ENCODE measurements at regions not wholly inside any gene's neighbourhood (a gene's known extent, or its start where the extent isn't known, plus 50 kb on each side); places are given as distances from the start of the nearest gene placed in this dataset.

- DNase-seq: no peak
Observed at GRCh38 chr14:104445086-104445485, 134.5 kb upstream of the C14orf180 start.

- DNase-seq: no peak
Observed at GRCh38 chr14:104445832-104446381, 133.7 kb upstream of the C14orf180 start.

- no peak for DNase-seq
Observed at GRCh38 chr14:104446611-104447010, 133.0 kb upstream of the C14orf180 start.

- no peak for DNase-seq
Observed at GRCh38 chr14:104447750-104448149, 131.8 kb upstream of the C14orf180 start.

GRCh38 chr14:104448321-104448720, 131.2 kb upstream of the C14orf180 start:
- DNase-seq: no peak

GRCh38 chr14:104448721-104449120, 130.8 kb upstream of the C14orf180 start:
- no peak for DNase-seq

GRCh38 chr14:104450811-104451401, 128.7 kb upstream of the C14orf180 start:
- no peak for DNase-seq

GRCh38 chr14:104451474-104451873, 128.1 kb upstream of the C14orf180 start:
- no peak for DNase-seq

GRCh38 chr14:104458845-104459244, 120.7 kb upstream of the C14orf180 start:
- no peak for DNase-seq

- no peak for DNase-seq
Observed at GRCh38 chr14:104460791-104461651, 118.5 kb upstream of the C14orf180 start.

- no peak for DNase-seq
Observed at GRCh38 chr14:104461676-104462449, 117.7 kb upstream of the C14orf180 start.

- no peak for DNase-seq
Observed at GRCh38 chr14:104462651-104463630, 116.6 kb upstream of the C14orf180 start.

- DNase-seq: no peak
Observed at GRCh38 chr14:104464907-104465306, 114.7 kb upstream of the C14orf180 start.

GRCh38 chr14:104465482-104466390, 113.8 kb upstream of the C14orf180 start:
- DNase-seq: no peak

GRCh38 chr14:104467236-104467635, 112.3 kb upstream of the C14orf180 start:
- no peak for DNase-seq

GRCh38 chr14:104467641-104468040, 111.9 kb upstream of the C14orf180 start:
- no peak for DNase-seq

GRCh38 chr14:104469591-104469990, 110.0 kb upstream of the C14orf180 start:
- DNase-seq: no peak

GRCh38 chr14:104470588-104470987, 109.0 kb upstream of the C14orf180 start:
- no peak for DNase-seq

GRCh38 chr14:104471114-104471513, 108.5 kb upstream of the C14orf180 start:
- no peak for DNase-seq

GRCh38 chr14:104472073-104472472, 107.5 kb upstream of the C14orf180 start:
- no peak for DNase-seq
